DOHH2 (cell line): ENCODE measurements at regions not wholly inside any gene's neighbourhood (a gene's known extent, or its start where the extent isn't known, plus 50 kb on each side); places are given as distances from the start of the nearest gene placed in this dataset.

Experiments
- H3F3A ChIP-seq: fragments of 200-600 bp; sonication (generic), shearing (Covaris generic); 2 replicates; pipeline ENCODE4 v1.6.0; 2016; ENCODE audit warnings: antibody characterized with exemption, mild to moderate bottlenecking; ENCODE audit not compliant: control insufficient read depth, insufficient read depth
- H3K27ac ChIP-seq: fragments of 200-600 bp; sonication (generic); 2 replicates; pipeline ENCODE4 v1.5.1; 2014; ENCODE audit warnings: low read depth, mild to moderate bottlenecking, low read length, moderate library complexity
- H3K27me3 ChIP-seq: fragments of 200-600 bp; sonication (generic); 2 replicates; pipeline ENCODE4 v1.6.1; 2014; ENCODE audit warnings: mild to moderate bottlenecking, low read length, mixed read lengths; ENCODE audit not compliant: control insufficient read depth
- H3K36me3 ChIP-seq: fragments of 200-600 bp; sonication (generic); 2 replicates; pipeline ENCODE4 v1.6.1; 2014; ENCODE audit warnings: mild to moderate bottlenecking, low read length, moderate library complexity, mixed read lengths; ENCODE audit not compliant: control insufficient read depth
- H3K4me1 ChIP-seq: fragments of 200-600 bp; sonication (generic); 2 replicates; pipeline ENCODE4 v1.6.1; 2014; ENCODE audit warnings: mild to moderate bottlenecking, low read length, mixed read lengths; ENCODE audit not compliant: control insufficient read depth
- H3K4me2 ChIP-seq: fragments of 200-600 bp; sonication (generic); 2 replicates; pipeline ENCODE4 v1.6.0; 2014; ENCODE audit warnings: mild to moderate bottlenecking, low read length, moderate library complexity
- H3K4me3 ChIP-seq: fragments of 200-600 bp; sonication (generic); 2 replicates; pipeline ENCODE4 v1.5.1; 2014; ENCODE audit warnings: mild to moderate bottlenecking, low read length, mixed read lengths
- H3K79me2 ChIP-seq: fragments of 200-600 bp; sonication (generic); 2 replicates; pipeline ENCODE4 v1.6.1; 2014; ENCODE audit warnings: mild to moderate bottlenecking, low read length, mixed read lengths; ENCODE audit not compliant: control insufficient read depth
- H3K9me2 ChIP-seq: fragments of 200-600 bp; sonication (generic); replicated peaks from 2 replicates; pipeline ENCODE4 v1.6.1; 2014; ENCODE audit warnings: mild to moderate bottlenecking, low read length, mixed read lengths; ENCODE audit not compliant: control insufficient read depth
- H3K9me3 ChIP-seq: fragments of 200-600 bp; sonication (generic); 2 replicates; pipeline ENCODE4 v1.6.1; 2014; ENCODE audit warnings: antibody characterized with exemption, low read length, mixed read lengths; ENCODE audit not compliant: control insufficient read depth, insufficient read depth
- H4K20me1 ChIP-seq: fragments of 200-600 bp; sonication (generic); 2 replicates; pipeline ENCODE4 v1.6.0; 2014; ENCODE audit warnings: low read depth, mild to moderate bottlenecking, antibody characterized with exemption, low read length, moderate library complexity; ENCODE audit not compliant: control insufficient read depth, insufficient read depth
- EZH2phosphoT487 ChIP-seq: fragments of 200-600 bp; sonication (generic); IDR thresholded peaks from 2 replicates; pipeline ENCODE4 v1.6.1; 2017; ENCODE audit warnings: borderline replicate concordance, mild to moderate bottlenecking, antibody characterized with exemption, low read length, moderate library complexity, mixed read lengths
- TF ChIP-seq, protein P1 (sequence below): fragments of 200-600 bp; sonication (generic); IDR thresholded peaks from one replicate; pipeline ENCODE4 v1.5.1; 2014; ENCODE audit warnings: antibody characterized with exemption, mild to moderate bottlenecking, low read depth, low read length; ENCODE audit not compliant: poor library complexity, severe bottlenecking

DNA sequence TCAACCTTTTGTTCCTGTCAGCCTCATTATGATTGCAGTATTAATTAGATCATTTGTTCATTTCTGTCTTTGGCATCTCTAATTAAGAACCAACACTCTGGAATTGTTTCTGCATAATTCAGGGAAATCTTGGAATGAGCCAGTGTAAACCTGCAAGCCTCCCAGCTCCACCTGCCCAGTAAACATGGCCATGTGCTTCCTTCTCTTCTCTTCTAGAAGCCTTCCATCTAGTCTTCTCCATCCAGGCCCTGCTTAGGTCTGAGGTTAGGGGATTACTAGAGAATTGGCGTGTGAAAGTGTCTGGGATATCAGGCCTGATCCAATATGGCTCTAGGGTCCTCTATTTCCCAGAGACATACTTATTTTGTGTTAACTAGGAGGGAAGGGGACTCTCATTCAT, 528.0 kb downstream of the AACS start:
- Histone ChIP-seq H3K79me2 (no peaks in the 10 kb centered on the region), H4K20me1 (no peaks in the 10 kb centered on the region), H3K36me3 (no peaks in the 10 kb centered on the region), H3K27me3 (no peaks in the 10 kb centered on the region), H3K27ac (no peak overlapping the region), H3K4me2 (no peak overlapping the region), H3K4me1 (no peaks in the 10 kb centered on the region), H3F3A (no peaks in the 10 kb centered on the region), H3K4me3 (no peak overlapping the region), H3K9me2 (no peaks in the 10 kb centered on the region), H3K9me3 (0 out of 2 replicates have a peak, but pooled peaks cover 4% of the 10 kb centered on the region)
- no peak for TF ChIP-seq EZH2phosphoT487
- TF ChIP-seq, protein P1, sequence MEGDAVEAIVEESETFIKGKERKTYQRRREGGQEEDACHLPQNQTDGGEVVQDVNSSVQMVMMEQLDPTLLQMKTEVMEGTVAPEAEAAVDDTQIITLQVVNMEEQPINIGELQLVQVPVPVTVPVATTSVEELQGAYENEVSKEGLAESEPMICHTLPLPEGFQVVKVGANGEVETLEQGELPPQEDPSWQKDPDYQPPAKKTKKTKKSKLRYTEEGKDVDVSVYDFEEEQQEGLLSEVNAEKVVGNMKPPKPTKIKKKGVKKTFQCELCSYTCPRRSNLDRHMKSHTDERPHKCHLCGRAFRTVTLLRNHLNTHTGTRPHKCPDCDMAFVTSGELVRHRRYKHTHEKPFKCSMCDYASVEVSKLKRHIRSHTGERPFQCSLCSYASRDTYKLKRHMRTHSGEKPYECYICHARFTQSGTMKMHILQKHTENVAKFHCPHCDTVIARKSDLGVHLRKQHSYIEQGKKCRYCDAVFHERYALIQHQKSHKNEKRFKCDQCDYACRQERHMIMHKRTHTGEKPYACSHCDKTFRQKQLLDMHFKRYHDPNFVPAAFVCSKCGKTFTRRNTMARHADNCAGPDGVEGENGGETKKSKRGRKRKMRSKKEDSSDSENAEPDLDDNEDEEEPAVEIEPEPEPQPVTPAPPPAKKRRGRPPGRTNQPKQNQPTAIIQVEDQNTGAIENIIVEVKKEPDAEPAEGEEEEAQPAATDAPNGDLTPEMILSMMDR = no peak

DNA sequence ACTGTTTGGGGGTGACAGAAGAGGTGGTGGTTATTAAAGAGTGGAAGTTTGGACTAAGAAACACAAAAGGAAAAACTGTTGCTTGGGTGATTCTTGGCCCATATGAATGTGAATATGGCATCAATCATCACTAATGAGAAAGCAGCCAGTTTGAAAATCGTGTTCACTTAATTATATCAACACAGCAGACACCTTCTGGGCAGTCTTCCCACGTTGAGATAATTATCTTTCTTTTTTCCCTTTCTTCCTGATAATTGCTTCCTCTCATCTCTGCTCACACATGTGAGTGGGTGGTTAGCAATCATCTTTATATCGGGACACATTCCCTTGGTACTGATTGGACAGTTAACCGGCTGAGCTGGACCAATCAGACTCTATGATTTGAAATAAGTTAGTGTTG, 539.7 kb downstream of the AACS start:
- H4K20me1 ChIP-seq = no peaks in the 10 kb centered on the region
- H3K9me3 ChIP-seq = no peaks in the 10 kb centered on the region; the same call in 1 of the 2 replicates
- no peaks in the 10 kb centered on the region for H3K4me1 ChIP-seq
- H3K27me3 ChIP-seq = no peaks in the 10 kb centered on the region
- H3K27ac ChIP-seq = no peak overlapping the region
- H3K79me2 ChIP-seq = no peaks in the 10 kb centered on the region
- no peaks in the 10 kb centered on the region for H3F3A ChIP-seq
- no peaks in the 10 kb centered on the region for H3K9me2 ChIP-seq
- no peak for TF ChIP-seq EZH2phosphoT487
- TF ChIP-seq, protein P1 = no peak
- H3K4me2 ChIP-seq = no peak overlapping the region
- no peak overlapping the region for H3K4me3 ChIP-seq
- H3K36me3 ChIP-seq = no peaks in the 10 kb centered on the region

DNA sequence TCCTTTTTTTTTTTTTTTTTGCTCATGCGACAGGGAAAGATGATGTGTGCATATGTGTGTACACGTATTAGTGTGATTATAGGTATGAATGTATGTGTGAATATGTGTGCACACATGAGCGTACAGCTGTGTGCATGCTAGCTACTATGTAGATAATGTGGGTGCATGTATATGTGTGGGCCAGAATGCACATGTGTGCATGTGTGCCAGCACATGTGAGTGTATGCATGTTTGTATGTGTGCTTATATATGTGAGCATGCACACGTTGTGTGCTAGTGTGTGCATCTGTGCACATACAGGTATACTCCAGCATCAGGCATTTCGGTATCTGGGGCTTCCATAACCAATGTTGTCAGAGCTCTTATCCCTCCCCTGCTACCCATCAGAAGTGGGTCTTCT, 541.1 kb downstream of the AACS start:
- H3K27ac ChIP-seq = no peak overlapping the region
- H3K4me1 ChIP-seq = no peaks in the 10 kb centered on the region
- no peaks in the 10 kb centered on the region for H3K9me3 ChIP-seq
- H3F3A ChIP-seq = no peaks in the 10 kb centered on the region
- no peak for TF ChIP-seq EZH2phosphoT487
- TF ChIP-seq, protein P1 = no peak
- no peak overlapping the region for H3K4me3 ChIP-seq
- H4K20me1 ChIP-seq = no peaks in the 10 kb centered on the region
- no peaks in the 10 kb centered on the region for H3K79me2 ChIP-seq
- H3K36me3 ChIP-seq = no peaks in the 10 kb centered on the region
- no peak overlapping the region for H3K4me2 ChIP-seq
- no peaks in the 10 kb centered on the region for H3K9me2 ChIP-seq
- no peaks in the 10 kb centered on the region for H3K27me3 ChIP-seq

- TF ChIP-seq EZH2phosphoT487 = no peak
- TF ChIP-seq, protein P1 = no peak
- Histone ChIP-seq H3K9me2 (no peaks in the 10 kb centered on the region), H3K9me3 (no peaks in the 10 kb centered on the region), H3K79me2 (no peaks in the 10 kb centered on the region), H4K20me1 (no peaks in the 10 kb centered on the region), H3K27ac (no peak overlapping the region), H3K36me3 (no peaks in the 10 kb centered on the region), H3F3A (no peaks in the 10 kb centered on the region), H3K27me3 (no peaks in the 10 kb centered on the region), H3K4me2 (no peak overlapping the region), H3K4me3 (no peak overlapping the region), H3K4me1 (no peaks in the 10 kb centered on the region)
These were observed 545.1 kb downstream of the AACS start for GRCh38 chr12:125610292-125610691.
